ENCODE measurements at regions not wholly inside any gene's neighbourhood (a gene's known extent, or its start where the extent isn't known, plus 50 kb on each side); places are given as distances from the start of the nearest gene placed in this dataset.

- Histone ChIP-seq H3K36me3 (ENCODE audit: control insufficient read depth, insufficient read depth, low read length) (no peaks in the 10 kb centered on the region), H3K27me3 (ENCODE audit: control insufficient read depth in 2 of 2, insufficient read depth in 2 of 2, low read length in 2 of 2) (no peaks in the 10 kb centered on the region), H3K4me2 (ENCODE audit: insufficient read depth, low read length) (no peak overlapping the region), H3K79me2 (ENCODE audit: control insufficient read depth, insufficient read depth, low read length) (no peaks in the 10 kb centered on the region), H3K4me1 (replicated peaks in 1 of 2; ENCODE audit: control insufficient read depth in 2 of 2, insufficient read depth in 2 of 2, low read length in 2 of 2) (no peaks in the 10 kb centered on the region), H3K9me3 (replicated peaks; ENCODE audit: control insufficient read depth, insufficient read depth, low read depth, low read length) (no peaks in the 10 kb centered on the region), H2AFZ (ENCODE audit: low read depth, low read length) (no peak overlapping the region), H4K20me1 (replicated peaks; ENCODE audit: control insufficient read depth, insufficient read depth, low read length) (no peaks in the 10 kb centered on the region), H3K4me3 (no peak overlapping the region), H3K27ac (ENCODE audit: extremely low read depth, low read depth, low read length) (no peak overlapping the region), H3K9ac (ENCODE audit: insufficient read depth in 1 of 2, low read depth in 2 of 2, low read length in 2 of 2) (no peak overlapping the region), H3K9me1 (ENCODE audit: control insufficient read depth, insufficient read depth, low read length) (no peaks in the 10 kb centered on the region)
- no TSS peak for BruUV-seq (replicated peaks)
- in situ Hi-C loops (cut with MboI) (no loop called here), intact Hi-C loops (cut with micrococcal nuclease) (no loop called here)
- ChIA-PET CTCF (ENCODE audit: low intra/inter-chr PET ratio) (no interaction called here), POLR2A (no interaction called here)
- no peak for FAIRE-seq
- 0% methylated on average over 4 of the region's 4 CpGs for WGBS (ENCODE audit: insufficient coverage, low coverage, missing lambda C conversion rate)
- TF ChIP-seq VEZF1 (CRISPR knock-in tag; IDR thresholded peaks at IDR 0.05): no peak
- TF ChIP-seq SRSF1 (IDR thresholded peaks at IDR 0.05; ENCODE audit: low read depth, low read length): no peak
- TF ChIP-seq HMGXB4 (CRISPR knock-in tag; IDR thresholded peaks at IDR 0.05): no peak
- TF ChIP-seq ARID3A (IDR thresholded peaks at IDR 0.05; ENCODE audit: borderline replicate concordance, low read depth, low read length): no peak
- no peak for TF ChIP-seq MXD1 (CRISPR knock-in tag; IDR thresholded peaks at IDR 0.05; ENCODE audit: borderline replicate concordance, poor library complexity, severe bottlenecking)
- ATAC-seq: no peak
- DNase-seq (ENCODE audit: extremely low read depth in 1 of 4, low spot score in 3 of 4): no peak
Measured at GRCh38 chr13:85976242-85976641, 177.0 kb upstream of the SLITRK6 start.

Data from K562 (cell line).